Inflammatory macrophage treated with lipopolysaccharide for 1 hour (primary cell): ENCODE measurements at regions not wholly inside any gene's neighbourhood (a gene's known extent, or its start where the extent isn't known, plus 50 kb on each side); places are given as distances from the start of the nearest gene placed in this dataset.

ENCODE experiments used
- DNase-seq, 2 donors: peaks; one replicate each; pipeline ENCODE4 v3.0.0-alpha.2; 2020 to 2022

DNA sequence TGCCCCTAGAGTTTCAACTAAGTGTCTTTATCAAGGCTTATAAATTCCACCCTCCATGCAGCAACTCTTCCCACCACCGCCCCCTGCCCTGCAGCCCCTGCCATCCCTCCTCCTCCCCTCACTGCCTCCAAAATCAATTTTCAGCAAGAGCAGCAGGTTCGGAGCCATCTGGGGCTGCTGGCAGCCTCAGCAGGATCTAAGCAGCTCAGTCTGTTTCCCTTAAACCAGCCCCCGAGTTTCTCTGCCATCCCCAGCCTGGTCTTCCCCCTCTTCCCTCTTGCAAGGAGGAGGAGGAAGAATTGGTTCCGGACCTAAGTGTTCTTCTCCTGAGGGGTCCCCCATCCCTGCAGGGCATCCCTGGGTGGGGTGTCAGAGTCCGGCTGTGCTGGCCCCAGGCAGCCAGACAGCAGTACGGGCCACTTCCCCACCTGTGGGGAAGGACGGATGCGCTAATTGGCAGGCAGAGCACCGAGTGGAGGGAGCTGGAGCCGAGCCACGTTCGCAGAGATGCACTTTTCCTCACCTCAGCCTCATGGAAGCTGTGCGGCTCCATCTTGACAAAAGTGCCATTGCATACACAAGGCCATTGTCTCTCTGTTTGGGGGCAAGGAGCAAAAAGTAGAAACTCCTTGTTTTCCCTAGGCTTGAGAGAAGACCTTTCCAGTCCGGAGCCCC is 189.3 kb downstream of the KCNA5 start:
- no peak for DNase-seq

DNA sequence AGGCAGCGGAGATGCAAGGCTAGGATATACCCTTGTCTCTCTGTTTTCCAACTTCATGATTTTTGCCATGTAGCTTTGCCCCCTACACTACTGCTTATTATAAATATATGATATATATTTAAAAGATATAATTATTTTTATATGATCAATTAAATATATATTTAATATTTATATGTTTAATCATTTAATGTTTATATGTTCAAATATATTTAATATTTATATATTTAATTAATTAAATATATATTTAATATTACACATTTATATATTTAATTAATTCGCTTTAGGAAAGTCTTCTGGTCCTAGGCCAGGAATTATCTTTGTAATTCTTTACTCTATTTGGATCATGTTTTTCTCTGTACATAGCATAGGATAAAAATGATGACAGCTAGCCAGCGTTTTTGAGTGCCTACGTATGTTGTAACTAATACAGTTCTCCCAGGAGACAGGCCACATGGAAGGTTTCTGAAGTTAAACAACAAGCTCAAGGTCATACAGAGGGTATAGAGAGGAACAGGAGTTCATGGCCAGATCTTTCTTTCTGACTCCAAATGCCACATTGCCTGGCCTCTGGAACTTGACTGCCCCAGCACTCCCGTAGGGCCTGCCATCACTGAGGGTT is 192.5 kb downstream of the KCNA5 start:
- DNase-seq = no peak

- no peak for DNase-seq
Observed at GRCh38 chr12:5242440-5242839, 189.5 kb upstream of the NTF3 start.

GRCh38 chr12:5243014-5243413 is 188.9 kb upstream of the NTF3 start:
- DNase-seq = no peak

- no peak for DNase-seq
Observed at GRCh38 chr12:5244513-5244972, 187.4 kb upstream of the NTF3 start.

GRCh38 chr12:5246196-5246595 is 185.7 kb upstream of the NTF3 start:
- DNase-seq = no peak

- no peak for DNase-seq
Observed at GRCh38 chr12:5247144-5247543, 184.8 kb upstream of the NTF3 start.

DNA sequence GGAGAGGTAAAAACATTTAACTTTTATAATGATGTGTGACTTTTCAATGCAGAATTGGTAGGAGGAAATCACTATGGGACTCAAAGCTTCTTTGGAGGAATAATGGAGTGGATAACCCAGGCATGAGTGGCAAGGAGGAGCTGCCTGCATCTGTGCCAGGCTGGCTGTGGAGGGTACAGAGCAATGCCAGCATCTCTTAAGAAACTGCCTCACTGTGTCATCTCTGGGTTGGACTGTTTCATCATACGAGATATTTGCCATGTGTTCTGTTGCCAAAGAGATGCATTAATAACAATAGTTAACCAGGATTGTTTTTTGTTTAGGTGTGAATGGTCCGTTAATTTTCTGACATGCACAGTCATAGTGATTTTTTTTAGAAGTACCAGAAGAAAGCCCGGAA is 183.7 kb upstream of the NTF3 start:
- DNase-seq = no peak

- DNase-seq = no peak
Observed at GRCh38 chr12:5248999-5249526, 182.8 kb upstream of the NTF3 start.

DNA sequence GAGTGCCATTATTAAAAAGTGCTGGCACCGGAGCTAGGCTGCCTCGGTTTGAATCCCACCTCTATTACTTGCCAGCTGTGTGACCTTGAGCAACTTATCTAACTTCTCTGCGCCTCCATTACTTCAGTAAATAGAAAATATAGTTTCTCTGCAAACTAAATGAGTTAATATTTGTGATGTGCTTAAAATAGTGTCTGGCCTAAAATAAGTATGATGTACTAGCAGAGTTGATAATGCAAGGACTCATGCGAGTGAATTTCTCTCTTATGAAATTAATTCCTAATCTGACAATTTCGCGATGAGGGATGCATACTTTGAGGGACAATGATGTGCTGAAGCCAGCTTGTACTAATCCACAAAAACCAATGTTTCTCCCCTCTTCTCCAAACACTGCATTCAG is 180.8 kb upstream of the NTF3 start:
- no peak for DNase-seq

GRCh38 chr12:5251786-5252185 is 180.1 kb upstream of the NTF3 start:
- DNase-seq = no peak

- DNase-seq = no peak
Observed at GRCh38 chr12:5254703-5255102, 177.2 kb upstream of the NTF3 start.

GRCh38 chr12:5257763-5258495 is 174.0 kb upstream of the NTF3 start:
- no peak for DNase-seq

- DNase-seq = peak; percentile 1 to 19
Observed at GRCh38 chr12:5258498-5258897, 173.4 kb upstream of the NTF3 start.

GRCh38 chr12:5258926-5259325 is 173.0 kb upstream of the NTF3 start:
- no peak for DNase-seq

- DNase-seq = no peak
Observed at GRCh38 chr12:5259523-5259922, 172.4 kb upstream of the NTF3 start.

DNA sequence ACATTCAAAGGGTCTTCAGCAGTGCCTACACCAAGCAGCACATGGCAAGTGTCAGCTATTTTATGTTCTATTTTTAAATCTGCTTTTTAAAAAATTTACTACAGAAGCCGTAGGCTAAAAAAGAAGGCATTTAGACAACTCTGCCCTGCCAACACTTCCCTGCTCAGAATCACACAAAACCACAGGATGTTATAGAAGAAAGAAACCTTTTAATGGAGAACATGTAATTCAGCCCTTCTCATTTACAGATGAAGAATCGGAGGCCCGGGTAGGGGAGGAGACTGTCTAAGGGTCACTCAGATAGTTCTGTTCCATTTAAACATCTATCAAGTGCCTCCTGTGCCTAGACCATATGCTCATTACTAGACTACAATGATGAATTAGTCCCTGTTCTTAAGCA is 171.8 kb upstream of the NTF3 start:
- no peak for DNase-seq

DNA sequence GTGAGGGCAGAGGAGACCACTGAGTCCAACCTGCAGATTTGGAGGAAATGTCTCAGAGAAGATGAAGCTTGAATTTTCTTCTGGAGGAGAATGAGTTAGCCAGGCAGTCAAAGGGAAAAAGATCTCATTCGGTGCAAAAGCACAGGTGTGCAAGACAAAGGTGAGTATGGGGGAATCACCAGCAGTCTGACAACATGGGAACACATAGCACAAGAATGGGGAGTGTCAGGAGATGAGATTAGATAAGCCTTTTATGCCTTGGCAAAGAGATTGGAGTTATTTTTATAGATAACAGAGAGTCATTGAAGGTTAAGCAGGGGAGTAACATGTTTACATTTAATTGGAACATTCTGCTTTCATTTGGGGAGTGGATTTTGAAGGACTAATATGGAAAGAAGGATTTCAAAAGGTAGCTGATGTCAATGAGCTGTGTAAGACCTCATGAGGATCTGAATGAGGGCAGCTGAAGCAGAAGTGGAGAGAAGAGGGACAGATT is 171.3 kb upstream of the NTF3 start:
- DNase-seq = no peak

GRCh38 chr12:5262450-5262849 is 169.5 kb upstream of the NTF3 start:
- DNase-seq = no peak

GRCh38 chr12:5262885-5263284 is 169.0 kb upstream of the NTF3 start:
- no peak for DNase-seq

DNA sequence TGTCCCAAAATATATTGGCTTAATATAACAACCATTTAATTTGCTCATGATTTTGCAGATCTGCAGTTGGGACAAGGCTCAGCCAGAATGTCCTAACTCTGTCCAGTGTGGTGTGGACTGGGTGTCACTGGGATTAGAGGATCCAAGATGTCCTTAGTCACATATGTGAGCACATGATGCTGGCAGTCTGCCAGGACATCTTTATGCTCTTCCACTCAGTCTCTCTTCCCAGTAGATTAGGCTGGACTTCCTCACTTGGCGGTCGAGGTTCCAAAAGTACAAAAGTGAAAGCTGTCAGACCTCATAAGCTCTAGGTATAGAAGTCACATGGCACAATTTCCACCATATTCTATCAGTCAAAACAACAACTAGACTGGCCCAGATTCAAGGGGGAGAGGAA is 167.9 kb upstream of the NTF3 start:
- no peak for DNase-seq

DNA sequence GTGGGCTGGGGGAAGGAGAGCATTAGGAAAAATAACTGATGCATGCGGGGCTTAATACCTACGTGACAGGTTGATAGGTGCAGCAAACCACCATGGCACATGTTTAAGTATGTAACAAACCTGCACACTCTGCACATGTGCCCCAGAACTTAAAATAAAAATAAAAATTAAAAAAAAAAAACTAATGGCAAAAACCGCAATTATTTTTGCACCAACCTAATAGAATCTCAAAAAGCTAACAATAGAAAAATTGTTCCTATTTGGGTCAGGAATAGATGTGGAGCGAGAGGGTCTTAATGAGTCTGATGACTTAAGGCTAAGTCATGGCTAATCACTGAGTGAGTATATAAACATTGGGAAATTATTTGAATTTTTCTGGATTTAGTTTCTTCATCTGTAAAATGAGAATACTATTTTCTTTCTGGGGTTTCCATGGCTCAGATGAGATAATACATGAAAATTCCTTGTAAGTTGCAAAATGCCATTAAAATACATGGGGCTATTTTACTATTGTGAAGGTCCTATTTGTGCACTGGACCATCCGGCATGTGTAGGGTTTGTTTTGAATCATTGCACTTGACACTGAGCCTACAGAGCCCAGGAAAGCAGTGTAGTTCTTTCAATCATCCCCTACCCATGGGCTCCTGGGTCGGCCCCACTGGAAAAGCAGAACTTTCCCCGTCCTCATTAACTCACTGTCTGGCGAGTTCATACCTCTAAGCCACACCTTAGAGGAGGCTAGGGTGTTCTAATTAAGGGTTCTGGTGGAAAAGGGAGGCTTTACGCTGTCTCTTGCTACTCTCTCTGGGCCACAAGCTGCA is 164.1 kb upstream of the NTF3 start:
- DNase-seq = no peak
